ENCODE measurements at regions not wholly inside any gene's neighbourhood (a gene's known extent, or its start where the extent isn't known, plus 50 kb on each side); places are given as distances from the start of the nearest gene placed in this dataset.

- DNase-seq (ENCODE audit: low read depth) = no peak
- no peak for TF ChIP-seq CTCF (IDR thresholded peaks at IDR 0.05; ENCODE audit: insufficient read depth, low read depth, low read length, missing control alignments)
- no peak overlapping the region for H3K4me3 ChIP-seq (ENCODE audit: low read depth, low read length)
These were observed 271.8 kb downstream of the GLI2 start for GRCh38 chr2:121007490-121007853.

- DNase-seq (ENCODE audit: low read depth) = no peak
- peak; percentile 13 for TF ChIP-seq CTCF (IDR thresholded peaks at IDR 0.05; ENCODE audit: insufficient read depth, low read depth, low read length, missing control alignments)
- H3K4me3 ChIP-seq (ENCODE audit: low read depth, low read length) = no peak overlapping the region
These were observed 273.3 kb downstream of the GLI2 start for GRCh38 chr2:121008975-121009374.

GRCh38 chr2:121010998-121011397 is 274.0 kb downstream of the TFCP2L1 start:
- DNase-seq (ENCODE audit: low read depth) = no peak
- no peak for TF ChIP-seq CTCF (IDR thresholded peaks at IDR 0.05; ENCODE audit: insufficient read depth, low read depth, low read length, missing control alignments)

GRCh38 chr2:121014876-121015275 is 270.1 kb downstream of the TFCP2L1 start:
- DNase-seq (ENCODE audit: low read depth) = no peak
- TF ChIP-seq CTCF (IDR thresholded peaks at IDR 0.05; ENCODE audit: insufficient read depth, low read depth, low read length, missing control alignments) = no peak
- H3K4me3 ChIP-seq (ENCODE audit: low read depth, low read length) = no peak overlapping the region

More at GRCh38 chr2:121010998-121011397, 274.0 kb downstream of the TFCP2L1 start:
- no peak overlapping the region for H3K4me3 ChIP-seq (ENCODE audit: low read depth, low read length)

GRCh38 chr2:121015971-121016485 is 269.0 kb downstream of the TFCP2L1 start:
- no peak for DNase-seq (ENCODE audit: low read depth)
- no peak overlapping the region for H3K4me3 ChIP-seq (ENCODE audit: low read depth, low read length)
- no peak for TF ChIP-seq CTCF (IDR thresholded peaks at IDR 0.05; ENCODE audit: insufficient read depth, low read depth, low read length, missing control alignments)

GRCh38 chr2:121017396-121017795 is 267.6 kb downstream of the TFCP2L1 start:
- TF ChIP-seq CTCF (IDR thresholded peaks at IDR 0.05; ENCODE audit: insufficient read depth, low read depth, low read length, missing control alignments) = no peak
- H3K4me3 ChIP-seq (ENCODE audit: low read depth, low read length) = no peak overlapping the region
- no peak for DNase-seq (ENCODE audit: low read depth)
